H1 (cell line): ENCODE measurements at regions not wholly inside any gene's neighbourhood (a gene's known extent, or its start where the extent isn't known, plus 50 kb on each side); places are given as distances from the start of the nearest gene placed in this dataset.

Experiments used
- RXRA ChIP-seq: IDR thresholded peaks from 2 replicates; pipeline ENCODE4 v1.6.1; 2011; ENCODE audit warnings: low read depth, mild to moderate bottlenecking, low read length, moderate library complexity; ENCODE audit not compliant: insufficient read depth
- SP1 ChIP-seq: IDR thresholded peaks from 2 replicates; pipeline ENCODE4 v1.6.1; 2011; ENCODE audit warnings: low read depth, low read length

GRCh38 chr2:138066139-138066806, 102.0 kb downstream of the HNMT start:
- TF ChIP-seq SP1 (no peak), RXRA (no peak)
